ENCODE measurements at regions not wholly inside any gene's neighbourhood (a gene's known extent, or its start where the extent isn't known, plus 50 kb on each side); places are given as distances from the start of the nearest gene placed in this dataset.

DNA sequence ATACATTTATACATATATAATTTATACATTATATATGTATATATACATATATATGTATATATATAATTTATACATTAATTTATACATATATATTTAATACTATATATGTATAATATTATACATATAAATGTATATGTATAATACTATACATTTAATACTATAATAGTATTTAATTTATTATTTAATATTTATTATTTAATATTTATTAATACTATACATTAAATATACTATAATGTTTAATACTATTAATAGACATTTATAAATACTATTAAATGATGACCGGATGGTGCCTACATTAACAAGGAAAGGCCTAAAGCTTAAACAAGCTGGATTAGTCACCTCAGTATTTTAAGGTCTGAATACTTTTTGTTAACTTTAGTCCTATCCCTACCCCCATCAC, 145.9 kb upstream of the HTR1E start:
- TF ChIP-seq CTCF (IDR thresholded peaks at IDR 0.05) = no peak
- no peak for TF ChIP-seq ZFX (IDR thresholded peaks at IDR 0.05; ENCODE audit: borderline replicate concordance)

Measured in 22Rv1 (cell line).